Fibroblast of the aortic adventitia (primary cell): ENCODE measurements at regions not wholly inside any gene's neighbourhood (a gene's known extent, or its start where the extent isn't known, plus 50 kb on each side); places are given as distances from the start of the nearest gene placed in this dataset.

Experiments used
- DNase-seq: peaks from one replicate; pipeline ENCODE4 v3.0.0-alpha.2; 2010; ENCODE audit warnings: low read depth
- H3K4me3 ChIP-seq: 2 replicates; pipeline ENCODE4 v1.5.1; 2011; ENCODE audit warnings: low read depth, mild to moderate bottlenecking, control low read depth, low read length, moderate library complexity
- CTCF ChIP-seq: IDR thresholded peaks from 2 replicates; pipeline ENCODE4 v1.5.1; 2011; ENCODE audit warnings: mild to moderate bottlenecking, low read length, control low read depth, inconsistent platforms; ENCODE audit not compliant: insufficient read depth

DNA sequence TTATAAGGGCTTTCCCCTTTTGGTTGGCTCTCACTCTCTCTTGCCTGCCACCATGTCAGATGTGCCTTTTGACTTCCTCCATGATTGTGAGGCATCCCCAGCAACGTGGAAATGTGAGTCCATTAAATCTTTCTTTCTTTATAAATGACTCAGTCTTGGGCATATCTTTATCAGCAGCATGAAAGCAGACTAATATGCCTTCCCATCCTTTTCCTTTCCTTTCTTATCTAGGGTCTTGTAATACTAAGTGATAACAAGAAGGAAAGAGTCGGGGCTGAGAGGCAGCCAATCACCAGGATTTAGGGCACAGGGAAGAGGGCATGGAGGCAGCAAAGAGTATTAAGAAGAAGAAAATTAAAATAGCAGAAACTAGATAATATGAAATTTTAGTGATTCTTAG is 62.0 kb upstream of the JCAD start:
- TF ChIP-seq CTCF, result no peak
- no peak overlapping the region for H3K4me3 ChIP-seq
- peak; percentile 3 for DNase-seq

GRCh38 chr10:30118590-30118989 is 59.2 kb upstream of the JCAD start:
- DNase-seq, result no peak
- TF ChIP-seq CTCF, result no peak
- no peak overlapping the region for H3K4me3 ChIP-seq

DNA sequence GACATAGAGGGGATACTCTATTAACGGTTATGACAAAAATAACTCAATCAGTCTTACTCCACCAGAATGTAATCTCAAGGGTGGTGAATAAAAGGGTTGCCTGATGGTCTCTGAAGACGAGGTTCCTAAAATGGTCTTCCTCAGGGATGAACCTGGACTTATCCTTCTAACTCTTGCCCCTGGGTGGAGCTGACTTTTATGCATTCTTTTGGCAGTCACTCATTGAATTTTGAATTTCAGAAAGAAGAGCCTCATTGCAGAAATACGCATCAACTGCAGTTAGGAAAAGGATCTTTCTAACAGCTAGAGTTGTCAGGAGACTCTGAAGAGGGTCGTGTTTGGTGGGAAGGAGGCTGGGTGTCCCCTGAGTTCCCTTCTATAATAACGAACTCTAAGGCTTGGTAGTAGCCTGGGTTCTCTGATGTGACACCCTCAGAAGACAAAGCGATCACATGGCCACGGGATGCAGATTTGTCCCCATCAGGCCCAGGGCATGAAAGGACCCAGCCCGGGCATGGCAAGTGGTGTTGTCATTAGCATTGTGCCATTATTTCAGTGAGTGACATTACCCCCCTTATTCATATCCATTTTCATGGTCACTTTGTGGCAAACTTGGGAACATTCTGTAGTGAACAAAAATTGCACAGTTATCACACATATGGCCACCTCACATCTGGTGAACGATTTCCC is 58.6 kb upstream of the JCAD start:
- H3K4me3 ChIP-seq, result no peak overlapping the region
- no peak for DNase-seq
- no peak for TF ChIP-seq CTCF

DNA sequence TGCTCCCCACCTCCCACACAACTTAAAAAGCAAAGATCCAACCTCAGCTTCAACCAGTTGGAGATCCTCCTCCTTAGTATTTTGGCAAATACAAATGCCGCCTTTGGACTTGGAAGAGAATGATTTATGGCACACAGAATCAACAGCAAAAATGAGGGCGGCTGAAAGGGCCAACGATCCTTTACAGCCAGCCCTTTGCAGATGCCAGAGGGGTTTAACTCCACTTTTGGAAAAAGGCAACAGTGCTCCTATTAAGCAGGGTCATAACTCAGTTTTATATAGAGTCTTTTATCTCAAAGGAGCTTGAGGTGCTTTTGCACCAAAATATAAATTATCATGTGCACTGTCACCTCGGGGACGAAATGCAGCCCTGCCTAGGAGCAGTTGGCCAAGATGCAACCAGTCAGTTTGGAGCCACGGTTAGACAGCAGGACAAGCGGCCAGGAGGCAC is 56.7 kb upstream of the JCAD start:
- H3K4me3 ChIP-seq, result no peak overlapping the region
- peak; percentile 28 for DNase-seq
- no peak for TF ChIP-seq CTCF

- TF ChIP-seq CTCF, result no peak
- DNase-seq, result no peak
- no peak overlapping the region for H3K4me3 ChIP-seq
Measured at GRCh38 chr10:30115626-30115940, 56.2 kb upstream of the JCAD start.

DNA sequence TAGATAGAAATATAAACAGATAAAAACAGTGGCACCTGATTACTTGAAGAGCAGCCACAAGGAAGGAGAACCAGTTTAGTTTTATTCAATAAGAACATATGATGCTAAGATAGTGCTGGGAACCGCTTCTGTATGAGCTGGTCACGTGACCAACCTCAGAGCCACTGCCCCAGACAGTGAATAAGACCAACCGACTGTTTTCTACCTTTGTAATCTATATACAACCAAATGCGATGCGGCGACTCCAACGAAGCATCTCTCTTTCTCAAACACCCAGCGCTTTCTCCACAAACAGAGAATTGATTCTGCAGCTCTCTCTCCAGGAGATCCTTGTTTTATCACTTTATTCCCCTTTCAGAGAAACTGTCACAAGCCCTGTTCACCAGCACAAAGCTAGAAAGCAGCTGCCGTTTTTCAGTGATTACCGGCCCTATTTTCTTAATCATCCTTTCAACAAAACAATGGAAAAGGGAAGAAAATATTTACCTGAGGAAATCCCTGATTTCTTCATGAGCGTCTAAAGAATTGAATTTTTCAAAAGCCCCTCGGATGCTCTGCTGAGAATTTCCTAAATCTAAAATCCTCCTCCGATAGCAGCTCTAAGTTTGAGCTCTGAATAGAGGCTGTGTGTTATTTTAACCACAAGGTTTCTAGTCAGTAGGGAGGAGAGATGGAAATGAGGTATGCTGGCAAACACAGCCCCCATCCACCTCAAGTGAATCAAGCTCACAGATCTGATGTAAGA is 55.7 kb upstream of the JCAD start:
- peak; percentile 37 for DNase-seq
- H3K4me3 ChIP-seq, result no peak overlapping the region
- no peak for TF ChIP-seq CTCF
